ENCODE measurements at regions not wholly inside any gene's neighbourhood (a gene's known extent, or its start where the extent isn't known, plus 50 kb on each side); places are given as distances from the start of the nearest gene placed in this dataset.
"Not testable (repeated sequence)": the region's sequence is repeated elsewhere in the genome, so short reads cannot be mapped to it uniquely, and the experiment has no call there.

- DNase-seq, result no peak
Observed at GRCh38 chr22:40094485-40094884, 83.2 kb upstream of the TNRC6B start.

- not testable (repeated sequence) for DNase-seq
Observed at GRCh38 chr22:40099887-40100286, 77.8 kb upstream of the TNRC6B start.

- no peak for DNase-seq
Observed at GRCh38 chr22:40105755-40106154, 72.0 kb upstream of the TNRC6B start.

GRCh38 chr22:40107244-40107643 is 70.5 kb upstream of the TNRC6B start:
- DNase-seq, result no peak

GRCh38 chr22:40107851-40108378 is 69.8 kb upstream of the TNRC6B start:
- DNase-seq, result peak; percentile 27

GRCh38 chr22:40108396-40108795 is 69.3 kb upstream of the TNRC6B start:
- DNase-seq, result no peak

- not testable (repeated sequence) for DNase-seq
Observed at GRCh38 chr22:40108926-40109325, 68.8 kb upstream of the TNRC6B start.

GRCh38 chr22:40111451-40111850 is 66.3 kb upstream of the TNRC6B start:
- DNase-seq, result no peak

GRCh38 chr22:40112595-40112994 is 65.1 kb upstream of the TNRC6B start:
- DNase-seq, result no peak

GRCh38 chr22:40113696-40114095 is 64.0 kb upstream of the TNRC6B start:
- no peak for DNase-seq

GRCh38 chr22:40114411-40114810 is 63.3 kb upstream of the TNRC6B start:
- DNase-seq, result no peak

- peak; percentile 74 for DNase-seq
Observed at GRCh38 chr22:40116496-40117200, 61.1 kb upstream of the TNRC6B start.

- no peak for DNase-seq
Observed at GRCh38 chr22:40118979-40119378, 58.7 kb upstream of the TNRC6B start.

- DNase-seq, result no peak
Observed at GRCh38 chr22:40120848-40121247, 56.9 kb upstream of the TNRC6B start.

- no peak for DNase-seq
Observed at GRCh38 chr22:40121461-40121860, 56.3 kb upstream of the TNRC6B start.

- no peak for DNase-seq
Observed at GRCh38 chr22:40122792-40123191, 54.9 kb upstream of the TNRC6B start.

GRCh38 chr22:40123387-40123786 is 54.3 kb upstream of the TNRC6B start:
- DNase-seq, result no peak

Data from CD4-positive, alpha-beta T cell treated with Interleukin-17A for 4 hours (primary cell).